ENCODE measurements at regions not wholly inside any gene's neighbourhood (a gene's known extent, or its start where the extent isn't known, plus 50 kb on each side); places are given as distances from the start of the nearest gene placed in this dataset.

DNA sequence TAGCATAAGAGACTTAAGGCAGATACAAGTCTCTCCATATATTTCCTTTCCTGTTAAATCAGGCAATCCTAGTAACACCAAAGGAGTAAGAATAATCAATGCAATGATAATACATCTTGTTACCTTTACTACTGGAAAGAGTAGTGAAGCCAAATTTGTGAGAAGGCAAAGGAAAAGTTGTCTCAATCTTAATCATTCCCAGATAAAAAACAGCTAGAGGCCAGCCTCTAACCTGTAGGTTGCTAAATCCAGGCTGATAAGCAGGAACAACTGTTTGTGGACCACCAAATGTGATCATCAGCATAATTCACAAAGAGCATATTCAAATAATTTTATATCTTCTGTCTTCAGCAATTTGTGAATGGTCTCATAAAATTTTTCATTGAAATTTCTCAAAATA lies 189.2 kb upstream of the ADGRB3 start:
- POLR2A ChIA-PET (ENCODE audit: partially characterized antibody), result no interaction called here
- CTCF ChIA-PET (ENCODE audit: partially characterized antibody), result no interaction called here
- FAIRE-seq, result no peak
- TF ChIP-seq POLR2A (IDR thresholded peaks at IDR 0.05; ENCODE audit: control extremely low read depth in 1 of 2, low read depth in 2 of 2, low read length in 2 of 2) (no peak), CHD1 (IDR thresholded peaks at IDR 0.05; ENCODE audit: low read depth, low read length) (no peak), GTF2F1 (IDR thresholded peaks at IDR 0.05; ENCODE audit: borderline replicate concordance, low read depth, low read length) (no peak), HDAC2 (IDR thresholded peaks at IDR 0.05; ENCODE audit: borderline replicate concordance in 1 of 2, low read depth in 2 of 2, low read length in 2 of 2) (no peak), EGR1 (IDR thresholded peaks at IDR 0.05; ENCODE audit: borderline replicate concordance, low read depth, low read length) (no peak), CREB1 (IDR thresholded peaks at IDR 0.05) (no peak), CBX5 (IDR thresholded peaks at IDR 0.05; ENCODE audit: low read depth, low read length) (no peak), RXRA (IDR thresholded peaks at IDR 0.05; ENCODE audit: insufficient read depth, low read depth, low read length) (no peak)

More for the DNA sequence above, 189.2 kb upstream of the ADGRB3 start:
- no peaks in the 10 kb centered on the region for H3K23me2 ChIP-seq (ENCODE audit: low read depth, low read length)
- H3K4me3 ChIP-seq (ENCODE audit: extremely low read depth in 1 of 4, insufficient read depth in 2 of 4, low read depth in 3 of 4, low read length in 4 of 4), result no peak overlapping the region
- H3K14ac ChIP-seq (ENCODE audit: insufficient read length), result no peak overlapping the region
- H3K36me3 ChIP-seq (ENCODE audit: control insufficient read depth in 2 of 4, insufficient read depth in 4 of 4, low read length in 3 of 4), result no peaks in the 10 kb centered on the region
- no peak overlapping the region for H3K27ac ChIP-seq (ENCODE audit: low read depth, low read length)
- H2BK20ac ChIP-seq (ENCODE audit: low read length), result no peak overlapping the region
- no peaks in the 10 kb centered on the region for H3K4me1 ChIP-seq (replicated peaks in 1 of 4; ENCODE audit: control insufficient read depth in 3 of 4, insufficient read depth in 4 of 4, low read length in 3 of 4)
- H2BK15ac ChIP-seq (ENCODE audit: low read length), result no peak overlapping the region
- H2AK5ac ChIP-seq (ENCODE audit: low read depth, low read length), result no peak overlapping the region
- H3K56ac ChIP-seq (replicated peaks; ENCODE audit: insufficient read length, low read depth, low read length), result no peak overlapping the region
- no peak overlapping the region for H3K9ac ChIP-seq (replicated peaks in 1 of 4; ENCODE audit: extremely low read depth in 1 of 4, low read depth in 3 of 4, low read length in 3 of 4)
- DNase-seq (ENCODE audit: low read depth in 1 of 2, low spot score in 2 of 2), result no peak
- H2BK12ac ChIP-seq (ENCODE audit: low read depth, low read length), result no peak overlapping the region
- H3K9me3 ChIP-seq (ENCODE audit: insufficient read depth in 2 of 2, low read depth in 1 of 2, low read length in 1 of 2), result no peaks in the 10 kb centered on the region
- no peaks in the 10 kb centered on the region for H3K27me3 ChIP-seq (replicated peaks in 1 of 4; ENCODE audit: control insufficient read depth in 3 of 4, extremely low read depth in 1 of 4, insufficient read depth in 3 of 4, low read length in 3 of 4)
- H3K79me2 ChIP-seq (ENCODE audit: control insufficient read depth in 1 of 2, insufficient read depth in 2 of 2, low read length in 2 of 2), result no peaks in the 10 kb centered on the region
- no peak overlapping the region for H4K91ac ChIP-seq (replicated peaks; ENCODE audit: insufficient read length, low read length)
- no peaks in the 10 kb centered on the region for H3K79me1 ChIP-seq (ENCODE audit: low read depth, low read length)
- H4K8ac ChIP-seq (ENCODE audit: extremely low read depth, insufficient read depth, low read length), result no peak overlapping the region
- no peak overlapping the region for H2BK120ac ChIP-seq (replicated peaks; ENCODE audit: low read depth, low read length)
- no peaks in the 10 kb centered on the region for H4K20me1 ChIP-seq (replicated peaks in 1 of 2; ENCODE audit: control insufficient read depth in 1 of 2, insufficient read depth in 2 of 2, low read length in 2 of 2)
- H2AFZ ChIP-seq (ENCODE audit: low read length), result peak overlapping the region; percentile 77; the same call in 1 of the 2 replicates
- H3K18ac ChIP-seq (ENCODE audit: extremely low read depth, low read length), result no peak overlapping the region
- H3K4ac ChIP-seq (replicated peaks; ENCODE audit: insufficient read length, low read depth, low read length), result no peak overlapping the region
- H4K5ac ChIP-seq (ENCODE audit: insufficient read length, low read depth, low read length), result no peak overlapping the region
- H2BK5ac ChIP-seq (ENCODE audit: low read depth, low read length), result no peak overlapping the region
- no peak overlapping the region for H3K4me2 ChIP-seq (ENCODE audit: insufficient read depth in 1 of 2, low read depth in 2 of 2, low read length in 2 of 2)
- no peak overlapping the region for H3K23ac ChIP-seq (ENCODE audit: insufficient read length)

Measured in H1 (cell line).